HCT116 (cell line): ENCODE measurements at regions not wholly inside any gene's neighbourhood (a gene's known extent, or its start where the extent isn't known, plus 50 kb on each side); places are given as distances from the start of the nearest gene placed in this dataset.
"Not testable (repeated sequence)": the region's sequence is repeated elsewhere in the genome, so short reads cannot be mapped to it uniquely, and the experiment has no call there.

Experiments
- CTCF ChIP-seq, 3 experiments: fragments of 200-600 bp in 1 of 3; sonication (generic) in 1 of 3; IDR thresholded peaks in 2 of 3; conservative IDR thresholded peaks in 1 of 3; 2 replicates each; pipeline ENCODE4 v1.5.1; 2012 to 2017; ENCODE audit warnings: low read depth in 2 of 3, low read length in 2 of 3, antibody characterized with exemption in 1 of 3, borderline replicate concordance in 1 of 3, control low read depth in 1 of 3, mild to moderate bottlenecking in 1 of 3, mixed read lengths in 1 of 3, mixed run types in 1 of 3, moderate library complexity in 1 of 3; ENCODE audit not compliant: insufficient read depth in 1 of 3
- EGR1 ChIP-seq: IDR thresholded peaks from 2 replicates; pipeline ENCODE4 v1.6.1; 2012; ENCODE audit warnings: low read depth
- ELF1 ChIP-seq: IDR thresholded peaks from 2 replicates; pipeline ENCODE4 v1.6.1; 2012; ENCODE audit warnings: low read depth, borderline replicate concordance
- EZH2 ChIP-seq: fragments of 200-600 bp; sonication (generic); IDR thresholded peaks from 2 replicates; pipeline ENCODE4 v1.6.1; 2017; ENCODE audit warnings: antibody characterized with exemption, mixed run types
- FOSL1 ChIP-seq: IDR thresholded peaks from 2 replicates; pipeline ENCODE4 v1.6.1; 2012; ENCODE audit warnings: low read depth
- MAX ChIP-seq: IDR thresholded peaks from 2 replicates; pipeline ENCODE4 v1.6.1; 2012
- POLR2A ChIP-seq: IDR thresholded peaks from 2 replicates; pipeline ENCODE4 v1.7.0; 2011; ENCODE audit warnings: borderline replicate concordance; ENCODE audit not compliant: insufficient read depth, insufficient read length; ENCODE audit errors: extremely low read depth
- SIN3A ChIP-seq: IDR thresholded peaks from 2 replicates; pipeline ENCODE4 v1.6.1; 2012; ENCODE audit warnings: low read depth
- YY1 ChIP-seq: IDR thresholded peaks from 2 replicates; pipeline ENCODE4 v1.6.1; 2011; ENCODE audit warnings: low read length, low read depth, moderate library complexity, mild to moderate bottlenecking; ENCODE audit not compliant: insufficient replicate concordance; ENCODE audit errors: extremely low read depth
- ZBTB33 ChIP-seq: IDR thresholded peaks from 2 replicates; pipeline ENCODE4 v1.6.1; 2011; ENCODE audit warnings: mild to moderate bottlenecking, low read length, moderate library complexity; ENCODE audit not compliant: insufficient replicate concordance; ENCODE audit errors: extremely low read depth
- ZFX ChIP-seq: fragments of 450-650 bp; IDR thresholded peaks from 2 replicates; pipeline ENCODE4 v1.6.1; 2017
- ZNF274 ChIP-seq: fragments of 200-500 bp; sonication (Bioruptor generic); IDR thresholded peaks from 2 replicates; pipeline ENCODE4 v1.6.1; 2014; ENCODE audit warnings: mild to moderate bottlenecking, low read depth, low read length, inconsistent platforms

DNA sequence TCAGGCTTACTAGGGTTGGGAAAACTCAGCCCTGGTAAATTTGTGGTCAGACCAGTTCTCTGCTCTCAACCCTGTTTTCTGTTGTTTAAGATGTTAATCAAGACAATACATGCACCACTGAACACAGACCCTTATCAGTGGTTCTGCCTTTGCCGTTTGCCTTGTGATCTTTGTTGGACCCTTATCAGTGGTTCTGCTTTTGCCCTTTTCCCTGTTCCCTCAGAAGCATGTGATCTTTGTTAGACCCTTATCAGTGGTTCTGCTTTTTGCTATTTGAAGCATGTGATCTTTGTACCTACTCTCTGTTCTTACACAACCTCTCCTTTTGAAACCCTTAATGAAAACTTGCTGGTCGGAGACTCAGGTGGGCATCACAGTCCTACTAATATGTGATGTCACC lies 133.9 kb upstream of the NBPF11 start:
- not testable (repeated sequence) for TF ChIP-seq SIN3A; CTCF (IDR thresholded peaks at IDR 0.05 in 2 of 3, conservative IDR thresholded peaks at IDR 0.05 in 1 of 3; ENCODE audit: borderline replicate concordance in 1 of 3, insufficient read depth in 1 of 3, low read depth in 2 of 3, low read length in 2 of 3); POLR2A; ZFX; EZH2; ZBTB33; EGR1; ZNF274; MAX; ELF1; YY1; FOSL1
